NCI-H1694 treated with DMSO at 0.1 percent for 48 hours (cell line): ENCODE measurements at regions not wholly inside any gene's neighbourhood (a gene's known extent, or its start where the extent isn't known, plus 50 kb on each side); places are given as distances from the start of the nearest gene placed in this dataset.

ENCODE experiments used
- DNase-seq: peaks from one replicate; lab custom pipeline; 2025; lab: John Stamatoyannopoulos, UW

DNA sequence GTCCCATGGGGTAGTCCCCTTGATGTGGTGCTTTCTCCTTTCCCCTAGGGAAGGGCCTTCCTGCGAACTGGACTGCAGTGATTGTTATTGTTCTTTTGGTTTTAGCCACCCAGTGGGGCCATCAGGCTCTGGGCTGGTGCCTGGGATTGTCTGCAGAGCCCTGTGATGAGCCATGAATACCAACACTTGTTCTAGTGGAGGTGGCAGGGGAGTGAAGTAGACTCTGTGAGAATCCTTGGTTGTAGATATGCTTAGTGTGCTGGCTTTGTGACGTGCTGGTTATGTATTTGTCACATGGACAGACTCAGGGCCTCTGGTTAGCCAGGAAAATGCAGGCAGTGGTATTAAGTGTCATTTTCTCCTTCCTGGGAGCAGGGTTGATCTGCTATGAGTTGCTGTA is 51.8 kb upstream of the NDUFB4 start:
- no peak for DNase-seq

DNA sequence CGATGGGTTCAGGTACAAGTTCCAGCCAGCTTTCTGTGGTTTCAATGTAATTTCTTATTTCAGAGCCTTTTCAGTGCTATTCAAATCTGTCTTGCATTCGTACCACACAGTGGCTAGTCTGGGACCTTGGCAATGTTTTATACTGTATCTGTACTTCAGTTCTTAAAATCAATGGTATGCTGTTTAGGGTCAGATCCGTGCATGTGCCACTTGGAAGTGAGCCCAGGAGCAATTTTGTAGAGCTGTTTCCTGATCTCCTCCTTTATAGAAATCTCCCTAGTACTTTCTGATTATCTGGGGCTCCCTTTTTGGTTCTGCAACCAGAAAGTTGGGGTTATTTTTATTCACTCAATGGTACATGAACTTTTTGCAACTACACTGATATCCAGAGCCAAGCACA is 59.5 kb upstream of the NDUFB4 start:
- no peak for DNase-seq

DNA sequence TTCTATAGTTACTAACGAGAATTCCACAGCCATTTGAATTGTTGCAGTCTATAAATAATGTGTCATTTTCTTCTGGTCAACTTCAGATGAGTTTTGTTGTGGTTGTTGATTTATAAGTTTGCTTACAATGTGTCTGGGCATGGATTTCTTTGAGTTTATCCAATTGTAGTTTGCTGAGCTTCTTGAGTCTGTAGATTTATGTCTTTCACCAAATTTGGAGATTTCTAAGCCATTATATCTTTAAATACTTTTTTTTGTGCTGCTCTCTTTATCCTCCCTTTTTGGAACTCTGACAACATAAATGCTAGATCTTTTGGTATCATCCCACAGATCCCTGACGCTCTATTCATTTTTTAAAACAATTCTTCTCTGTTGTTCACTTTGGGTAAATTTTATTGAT is 63.2 kb upstream of the NDUFB4 start:
- no peak for DNase-seq

DNA sequence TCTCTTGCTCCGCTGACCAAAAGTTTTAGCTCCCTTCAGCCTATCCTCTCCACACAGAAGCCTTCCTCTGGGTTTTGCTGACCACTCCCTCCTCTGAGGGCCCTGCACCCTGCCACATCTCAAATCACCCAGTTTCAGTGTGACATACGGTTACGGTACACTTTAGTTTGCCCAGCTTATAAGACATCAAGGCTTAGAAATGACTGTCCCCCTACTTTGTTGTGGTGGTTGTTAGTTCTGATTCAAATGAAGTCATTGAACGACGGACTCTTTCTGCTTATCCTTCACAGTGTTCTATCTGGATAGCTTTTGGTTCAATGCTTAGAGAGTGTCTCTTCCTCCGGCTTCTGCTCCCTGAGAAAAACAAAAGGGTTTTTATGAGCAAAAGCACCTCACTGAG is 68.0 kb upstream of the NDUFB4 start:
- DNase-seq = no peak

DNA sequence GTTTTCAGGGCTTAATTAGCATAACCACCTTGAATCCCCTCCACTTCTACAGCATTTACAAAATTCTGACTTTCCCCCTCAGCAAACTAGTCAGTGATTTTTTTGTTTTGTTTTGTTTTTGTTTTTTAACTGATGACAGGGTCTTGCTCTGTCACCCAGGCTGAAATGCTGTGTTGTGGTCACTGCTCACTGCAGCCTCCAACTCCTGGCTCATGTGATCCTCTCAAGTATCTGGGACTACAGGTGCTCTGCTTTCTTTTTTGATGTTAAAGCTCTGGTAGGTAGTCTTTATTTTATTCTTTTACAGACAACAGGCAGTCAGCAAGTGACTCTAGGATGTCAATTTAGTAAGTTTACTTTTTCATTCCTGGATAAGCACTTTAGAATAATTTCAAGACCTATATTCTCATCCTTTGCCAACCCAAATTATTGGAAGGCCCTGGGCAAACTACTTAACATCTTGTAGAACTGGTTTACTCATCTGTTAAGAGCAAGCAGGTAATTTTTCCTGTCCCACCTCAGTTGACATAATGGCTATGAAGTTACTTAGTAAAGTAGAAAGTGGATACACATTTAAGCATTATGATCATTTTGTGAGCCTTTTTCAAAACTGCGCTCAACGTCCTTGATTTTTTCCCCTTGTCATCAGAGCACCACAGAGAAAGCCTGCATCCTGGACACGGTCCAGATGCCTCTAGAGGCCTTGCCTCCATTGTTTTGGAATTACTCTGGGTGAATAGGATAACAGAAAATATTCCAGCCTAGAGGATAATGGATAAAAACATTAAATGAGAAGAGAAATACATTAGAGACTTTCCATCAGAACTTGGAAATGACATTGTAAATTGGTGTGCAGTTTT is 69.9 kb upstream of the NDUFB4 start:
- DNase-seq = no peak

DNA sequence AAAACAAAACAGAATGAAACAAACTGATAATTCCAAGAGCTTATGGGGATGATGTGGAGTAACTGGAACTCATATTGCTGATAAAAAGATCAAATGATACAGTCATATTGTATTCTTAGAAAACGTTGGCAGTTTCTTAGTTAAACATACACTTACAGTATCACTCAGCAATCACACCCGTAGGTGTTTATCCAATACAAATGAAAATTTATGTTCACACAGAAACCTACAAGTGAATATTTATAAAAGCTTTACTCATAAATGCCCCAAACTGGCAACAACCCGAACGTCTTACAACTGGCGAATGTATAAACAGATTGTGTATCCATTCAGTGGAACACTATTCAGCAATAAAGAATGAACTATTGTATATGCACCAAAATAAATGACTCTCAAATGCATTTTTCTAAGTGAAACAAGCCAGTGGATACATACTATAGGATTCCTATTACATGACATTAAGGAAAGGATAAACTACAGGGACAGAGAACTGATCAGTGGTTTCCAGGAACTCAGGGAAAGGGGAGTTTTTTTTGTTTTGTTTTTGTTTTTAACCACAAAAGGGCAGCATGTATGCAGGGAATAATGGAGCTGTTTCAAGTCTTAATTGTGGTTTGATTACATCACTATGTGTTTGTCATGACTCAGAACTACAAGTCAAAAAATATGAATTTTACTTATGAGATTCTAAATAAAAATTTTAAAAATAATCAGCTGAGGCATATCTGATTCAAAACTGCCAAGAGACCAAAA is 71.8 kb upstream of the NDUFB4 start:
- no peak for DNase-seq

GRCh38 chr3:120516136-120516535 is 65.3 kb upstream of the FSTL1 start:
- DNase-seq = no peak

DNA sequence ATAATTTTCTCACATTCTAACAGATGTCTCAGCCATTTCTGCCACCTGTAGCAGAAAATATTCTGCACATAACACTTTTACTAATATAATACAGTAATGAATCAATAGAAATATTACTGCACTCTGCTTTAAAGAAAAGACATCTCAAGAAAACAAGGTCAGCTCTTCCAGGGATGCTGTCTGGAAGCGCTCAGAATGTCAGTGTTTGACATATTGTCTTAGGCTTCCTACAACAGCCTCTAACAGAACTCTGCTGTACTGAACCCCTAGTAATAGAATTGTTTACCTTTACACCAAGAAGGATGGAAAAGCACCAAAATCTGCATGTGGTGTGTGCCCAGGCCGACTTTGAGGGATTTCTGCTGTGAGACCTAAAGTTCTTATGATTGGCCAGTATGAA is 61.9 kb upstream of the FSTL1 start:
- no peak for DNase-seq

- peak; percentile 33 for DNase-seq
Measured at GRCh38 chr3:120506828-120507774, 56.3 kb upstream of the FSTL1 start.

GRCh38 chr3:120506076-120506827 is 55.5 kb upstream of the FSTL1 start:
- peak; percentile 19 for DNase-seq

DNA sequence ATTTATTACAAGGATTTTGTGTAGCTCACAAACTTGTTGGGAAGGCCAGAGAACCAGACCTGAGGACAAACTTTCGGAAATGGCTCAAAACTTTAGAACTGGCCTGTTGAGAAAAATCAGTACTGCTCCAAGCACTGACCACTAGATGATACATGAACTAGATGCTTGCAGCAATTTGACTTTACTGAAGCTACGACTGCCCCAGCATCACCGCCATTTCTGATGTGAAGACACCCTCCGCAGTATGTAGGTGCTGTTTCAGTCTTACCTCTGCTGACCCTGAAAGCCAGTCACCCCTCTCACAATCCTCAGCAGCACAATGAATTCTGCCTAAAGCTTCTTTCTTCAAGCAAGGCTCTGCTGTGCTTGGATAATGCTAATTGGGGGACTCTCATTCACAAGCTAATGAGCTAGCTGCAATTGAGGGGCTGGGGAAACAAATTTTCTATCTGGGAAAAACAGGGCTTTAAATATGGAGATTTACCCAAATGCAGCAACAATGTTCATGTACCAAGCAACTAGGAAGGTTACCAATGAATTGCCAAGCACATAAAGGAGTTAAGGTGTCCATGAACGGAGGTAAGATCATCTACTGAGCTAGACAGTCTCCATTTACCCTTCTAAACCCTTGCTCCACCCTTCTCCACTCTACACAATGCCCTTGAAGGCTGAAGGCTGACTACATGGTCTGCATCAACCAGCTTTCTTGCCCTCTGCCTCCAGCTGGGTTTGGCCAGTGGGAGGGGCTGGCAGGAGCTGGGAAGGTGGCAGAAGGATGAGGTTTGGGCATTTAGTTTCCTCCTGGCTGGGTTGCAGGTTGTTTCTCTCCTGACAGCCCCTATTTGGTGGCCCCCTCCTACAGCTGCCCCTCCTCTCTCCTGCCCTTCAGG is 53.2 kb upstream of the FSTL1 start:
- DNase-seq = no peak

DNA sequence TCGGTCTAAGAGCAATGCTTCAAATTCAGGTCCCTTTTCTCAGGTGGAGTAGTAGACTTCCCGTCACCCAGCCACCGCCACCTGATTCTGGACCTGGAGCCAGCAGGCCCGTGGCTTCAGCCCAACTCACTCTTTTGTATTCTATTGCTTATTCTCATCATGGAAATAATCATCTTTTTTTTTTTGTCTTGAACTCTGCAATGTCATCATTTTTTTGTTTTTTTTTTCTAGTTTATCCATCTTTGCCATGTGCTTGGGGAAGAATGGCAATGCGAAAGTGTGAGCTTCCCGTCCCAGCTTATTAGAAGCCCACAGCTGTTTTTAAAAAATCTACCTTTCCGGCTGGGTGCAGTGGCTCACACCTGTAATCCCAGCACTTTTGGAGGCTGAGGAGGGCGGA is 51.3 kb upstream of the FSTL1 start:
- DNase-seq = no peak
